D721Med (cell line): ENCODE measurements at regions not wholly inside any gene's neighbourhood (a gene's known extent, or its start where the extent isn't known, plus 50 kb on each side); places are given as distances from the start of the nearest gene placed in this dataset.

Source experiments
- DNase-seq: peaks from one replicate; pipeline ENCODE4 v3.0.0; 2011; ENCODE audit warnings: low spot score; ENCODE audit not compliant: insufficient read length
- FAIRE-seq: peaks from 2 replicates; lab custom pipeline; 2011; peaks lifted over from hg19 to GRCh38; lab: Jason Lieb, UNC
- TF ChIP-seq, protein P1 (sequence below): IDR thresholded peaks from 2 replicates; pipeline ENCODE4 v1.5.1; 2012; ENCODE audit warnings: mild to moderate bottlenecking, control low read depth; ENCODE audit not compliant: insufficient read depth; ENCODE audit errors: missing control alignments

DNA sequence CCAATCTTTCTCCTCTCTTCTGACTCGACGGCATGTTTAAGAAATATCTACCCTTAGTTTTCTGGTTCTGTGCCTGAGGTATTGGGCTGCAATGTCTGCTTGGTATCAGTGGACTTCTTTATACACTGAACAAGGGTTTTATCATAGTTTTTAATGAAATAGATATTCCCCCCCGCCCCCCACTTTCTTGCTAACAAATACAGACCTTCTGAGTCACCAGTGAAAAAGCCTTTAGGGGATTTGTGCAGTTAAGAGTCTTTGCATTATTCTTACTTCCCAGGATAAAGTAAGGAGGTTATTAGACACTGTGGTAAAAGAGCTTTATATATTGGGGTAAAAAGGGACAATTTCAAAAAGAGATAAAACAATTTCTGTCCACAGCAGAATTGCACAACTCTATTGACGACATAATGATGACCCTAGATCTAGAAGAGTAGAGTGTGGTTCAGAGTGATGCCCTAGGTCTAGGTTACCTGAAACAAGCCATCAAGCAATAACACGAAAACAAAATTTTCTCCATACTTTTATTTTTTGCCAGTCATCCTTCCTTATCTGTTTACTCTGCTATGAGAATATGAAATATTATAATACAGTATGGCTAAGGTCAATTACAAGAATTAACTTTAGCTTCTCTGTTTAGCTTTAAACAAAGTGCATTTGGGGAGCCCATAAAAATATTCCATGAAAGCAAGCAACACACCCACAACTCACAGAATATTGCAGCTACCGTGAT is 110.7 kb downstream of the PLK2 start:
- TF ChIP-seq, protein P1, sequence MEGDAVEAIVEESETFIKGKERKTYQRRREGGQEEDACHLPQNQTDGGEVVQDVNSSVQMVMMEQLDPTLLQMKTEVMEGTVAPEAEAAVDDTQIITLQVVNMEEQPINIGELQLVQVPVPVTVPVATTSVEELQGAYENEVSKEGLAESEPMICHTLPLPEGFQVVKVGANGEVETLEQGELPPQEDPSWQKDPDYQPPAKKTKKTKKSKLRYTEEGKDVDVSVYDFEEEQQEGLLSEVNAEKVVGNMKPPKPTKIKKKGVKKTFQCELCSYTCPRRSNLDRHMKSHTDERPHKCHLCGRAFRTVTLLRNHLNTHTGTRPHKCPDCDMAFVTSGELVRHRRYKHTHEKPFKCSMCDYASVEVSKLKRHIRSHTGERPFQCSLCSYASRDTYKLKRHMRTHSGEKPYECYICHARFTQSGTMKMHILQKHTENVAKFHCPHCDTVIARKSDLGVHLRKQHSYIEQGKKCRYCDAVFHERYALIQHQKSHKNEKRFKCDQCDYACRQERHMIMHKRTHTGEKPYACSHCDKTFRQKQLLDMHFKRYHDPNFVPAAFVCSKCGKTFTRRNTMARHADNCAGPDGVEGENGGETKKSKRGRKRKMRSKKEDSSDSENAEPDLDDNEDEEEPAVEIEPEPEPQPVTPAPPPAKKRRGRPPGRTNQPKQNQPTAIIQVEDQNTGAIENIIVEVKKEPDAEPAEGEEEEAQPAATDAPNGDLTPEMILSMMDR: no peak
- DNase-seq: no peak
- FAIRE-seq: no peak

- TF ChIP-seq, protein P1: no peak
- FAIRE-seq (no peak), DNase-seq (no peak)
Measured at GRCh38 chr5:58346041-58346440, 113.8 kb downstream of the PLK2 start.

DNA sequence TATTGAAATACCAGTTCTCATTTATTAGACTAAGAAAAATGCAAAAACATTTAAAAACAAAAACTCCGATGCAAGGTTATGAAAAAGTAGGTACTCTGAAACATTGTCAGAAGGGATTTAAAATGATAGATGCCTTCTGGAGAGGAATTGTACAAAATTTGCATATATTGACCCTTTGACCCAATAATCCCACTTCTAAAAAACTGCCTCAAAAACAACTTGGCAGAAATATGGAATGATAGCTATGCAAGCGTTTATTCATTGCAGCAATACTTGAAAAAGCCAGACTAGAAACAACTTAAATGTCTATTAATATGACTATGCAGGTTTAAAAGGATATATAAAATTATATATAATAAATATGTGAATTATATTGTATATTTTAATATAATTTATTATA is 118.4 kb downstream of the PLK2 start:
- DNase-seq (no peak), FAIRE-seq (no peak)
- TF ChIP-seq, protein P1: no peak

- DNase-seq (no peak), FAIRE-seq (no peak)
- TF ChIP-seq, protein P1: no peak
Measured at GRCh38 chr5:58335518-58335917, 124.4 kb downstream of the PLK2 start.

GRCh38 chr5:58334035-58334434 is 125.9 kb downstream of the PLK2 start:
- TF ChIP-seq, protein P1: no peak
- DNase-seq (no peak), FAIRE-seq (no peak)

DNA sequence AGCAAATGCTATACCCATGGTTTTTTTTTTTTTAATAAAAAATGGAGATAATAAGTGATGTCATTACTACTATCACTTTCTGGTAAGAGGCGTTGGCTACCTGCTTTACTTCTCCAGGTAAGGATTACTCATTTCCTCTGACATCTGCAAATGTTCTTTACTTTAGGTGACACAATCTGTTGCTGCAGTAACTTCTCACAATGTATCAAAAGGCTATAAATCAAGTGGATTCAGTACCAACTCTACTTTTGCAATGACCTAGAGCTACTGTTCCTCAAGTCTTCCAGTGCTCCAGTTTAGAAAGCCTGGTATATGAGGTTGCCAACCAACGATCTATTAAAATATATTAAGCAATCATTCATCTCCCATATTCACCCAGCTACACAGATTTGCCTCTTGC is 129.1 kb downstream of the PLK2 start:
- DNase-seq (no peak), FAIRE-seq (no peak)
- TF ChIP-seq, protein P1: no peak

DNA sequence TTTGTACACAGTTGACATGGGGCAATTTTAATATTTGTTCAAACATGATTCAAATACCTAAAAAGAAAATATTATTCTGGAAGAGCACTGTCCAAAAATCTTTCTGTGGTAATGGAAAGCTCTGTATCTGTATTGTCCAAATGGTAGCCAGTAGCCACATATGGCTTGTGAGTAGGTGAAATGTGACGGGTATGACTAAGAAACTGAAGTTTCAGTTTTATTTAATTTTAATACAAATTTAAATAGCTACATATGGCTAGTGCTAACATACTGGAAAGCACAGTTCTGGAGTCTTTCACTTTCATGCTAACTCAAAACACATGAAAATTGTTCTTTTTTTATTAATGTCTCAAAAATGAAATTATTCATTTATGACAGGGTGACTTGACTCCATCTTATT is 132.6 kb downstream of the PLK2 start:
- DNase-seq: no peak
- TF ChIP-seq, protein P1: no peak
- no peak for FAIRE-seq
